Tibial nerve (tissue), 4 donors: ENCODE measurements at regions not wholly inside any gene's neighbourhood (a gene's known extent, or its start where the extent isn't known, plus 50 kb on each side); places are given as distances from the start of the nearest gene placed in this dataset.

Experiments
- EP300 ChIP-seq, 2 donors: sonication (generic); formaldehyde crosslinking; IDR thresholded peaks; one replicate each; pipeline ENCODE4 v1.6.1; 2017; ENCODE audit warnings: antibody characterized with exemption in 2 of 2, mild to moderate bottlenecking in 1 of 2
- POLR2A ChIP-seq, 2 donors: fragments of 450-650 bp; IDR thresholded peaks; one replicate each; pipeline ENCODE4 v1.6.1; 2017; ENCODE audit warnings: antibody characterized with exemption in 2 of 2, mild to moderate bottlenecking in 2 of 2, moderate library complexity in 2 of 2
- TF ChIP-seq, protein P1 (sequence below), 5 experiments: fragments of 200-600 bp in 3 of 5; fragments of 450-650 bp in 2 of 5; sonication (generic) in 3 of 5; IDR thresholded peaks; one replicate each; pipeline ENCODE4 v1.5.1; 2016 to 2019; ENCODE audit warnings: antibody characterized with exemption in 5 of 5, mild to moderate bottlenecking in 3 of 5, moderate library complexity in 2 of 5

DNA sequence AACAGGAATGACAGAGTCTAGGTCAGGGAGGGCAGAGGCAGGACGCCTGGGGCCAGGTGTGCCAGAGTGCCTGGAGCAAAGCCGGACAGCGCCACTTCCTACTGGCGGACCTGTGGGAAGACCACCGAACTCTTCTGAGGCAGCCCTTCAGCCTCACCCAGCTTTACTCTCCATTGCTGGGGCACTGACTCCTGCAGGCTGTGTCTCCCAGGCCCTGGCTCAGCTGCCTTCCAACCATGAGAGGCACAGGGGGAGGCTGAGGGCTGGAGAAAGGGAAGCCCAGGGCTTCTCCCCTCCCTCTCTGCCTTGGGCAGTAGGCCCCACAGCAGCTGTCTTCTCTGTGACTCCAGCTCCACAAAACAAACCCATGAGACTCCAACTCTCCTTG, 139.6 kb upstream of the UNC5B start:
- no peak for TF ChIP-seq EP300 (IDR thresholded peaks at IDR 0.05)
- TF ChIP-seq, protein P1, sequence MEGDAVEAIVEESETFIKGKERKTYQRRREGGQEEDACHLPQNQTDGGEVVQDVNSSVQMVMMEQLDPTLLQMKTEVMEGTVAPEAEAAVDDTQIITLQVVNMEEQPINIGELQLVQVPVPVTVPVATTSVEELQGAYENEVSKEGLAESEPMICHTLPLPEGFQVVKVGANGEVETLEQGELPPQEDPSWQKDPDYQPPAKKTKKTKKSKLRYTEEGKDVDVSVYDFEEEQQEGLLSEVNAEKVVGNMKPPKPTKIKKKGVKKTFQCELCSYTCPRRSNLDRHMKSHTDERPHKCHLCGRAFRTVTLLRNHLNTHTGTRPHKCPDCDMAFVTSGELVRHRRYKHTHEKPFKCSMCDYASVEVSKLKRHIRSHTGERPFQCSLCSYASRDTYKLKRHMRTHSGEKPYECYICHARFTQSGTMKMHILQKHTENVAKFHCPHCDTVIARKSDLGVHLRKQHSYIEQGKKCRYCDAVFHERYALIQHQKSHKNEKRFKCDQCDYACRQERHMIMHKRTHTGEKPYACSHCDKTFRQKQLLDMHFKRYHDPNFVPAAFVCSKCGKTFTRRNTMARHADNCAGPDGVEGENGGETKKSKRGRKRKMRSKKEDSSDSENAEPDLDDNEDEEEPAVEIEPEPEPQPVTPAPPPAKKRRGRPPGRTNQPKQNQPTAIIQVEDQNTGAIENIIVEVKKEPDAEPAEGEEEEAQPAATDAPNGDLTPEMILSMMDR (IDR thresholded peaks at IDR 0.05), result no peak
- no peak for TF ChIP-seq POLR2A (IDR thresholded peaks at IDR 0.05)
